Right hindlimb (tissue), 1 donor: ENCODE measurements at regions not wholly inside any gene's neighbourhood (a gene's known extent, or its start where the extent isn't known, plus 50 kb on each side); places are given as distances from the start of the nearest gene placed in this dataset.
"Not testable (repeated sequence)": the region's sequence is repeated elsewhere in the genome, so short reads cannot be mapped to it uniquely, and the experiment has no call there.

ENCODE experiments used
- DNase-seq: peaks from one replicate; pipeline ENCODE4 v3.0.0-alpha.2; 2018

DNA sequence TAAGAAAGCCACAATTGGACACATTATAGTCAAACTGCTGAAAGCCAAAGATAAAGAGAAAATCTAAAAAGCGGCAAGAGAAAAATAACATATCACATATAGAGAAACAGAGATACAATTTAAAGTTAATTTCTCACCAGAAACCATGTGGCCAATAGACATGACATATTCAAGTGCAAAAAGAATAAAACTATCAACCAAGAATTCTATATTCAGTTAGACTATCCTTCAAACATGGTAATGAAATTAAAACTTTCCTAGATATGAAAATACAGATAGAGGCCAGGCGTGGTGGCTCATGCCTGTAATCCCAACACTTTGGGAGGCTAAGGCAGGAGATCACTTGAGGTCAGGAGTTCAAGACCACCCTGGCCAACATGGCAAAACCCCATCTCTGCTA, 129.1 kb upstream of the RNF32 start:
- no peak for DNase-seq

DNA sequence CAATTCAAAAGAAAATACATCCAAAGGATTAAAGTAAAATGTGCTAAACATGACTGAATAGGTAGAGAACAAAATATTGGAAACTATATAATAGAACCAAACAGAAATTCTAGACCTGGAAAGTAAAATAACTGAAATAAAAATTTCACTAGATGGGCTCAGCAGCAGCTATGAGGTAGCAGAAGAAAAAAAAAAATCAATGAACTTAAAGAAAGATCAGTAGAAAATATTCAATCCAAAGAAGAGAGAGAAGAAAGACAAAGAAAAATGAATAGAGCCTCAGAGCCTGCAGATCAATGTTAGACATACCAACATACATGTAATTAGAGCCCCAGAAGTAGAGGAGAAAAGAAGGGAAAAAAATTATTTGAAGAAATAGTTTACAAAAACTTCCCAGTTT, 129.6 kb upstream of the RNF32 start:
- DNase-seq, result no peak

DNA sequence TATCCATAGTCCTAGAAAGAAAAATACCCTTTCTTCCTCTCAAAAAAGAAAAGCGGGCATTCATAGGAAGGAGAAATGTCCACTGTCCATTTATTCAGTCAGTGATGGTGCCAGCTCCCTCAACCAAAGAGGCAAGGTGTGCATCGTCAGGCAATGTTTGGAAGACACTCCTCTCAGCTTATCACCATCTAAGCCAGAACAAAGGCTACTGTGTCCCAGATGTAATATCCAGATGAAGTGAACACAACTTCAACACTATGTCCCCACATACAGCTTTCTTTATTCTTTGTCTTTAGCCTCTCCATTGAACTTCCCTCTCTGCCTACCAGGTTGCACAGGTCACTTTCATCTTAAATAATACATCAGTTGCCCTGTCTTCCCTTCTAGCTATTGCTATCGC, 131.4 kb upstream of the RNF32 start:
- DNase-seq, result no peak

DNA sequence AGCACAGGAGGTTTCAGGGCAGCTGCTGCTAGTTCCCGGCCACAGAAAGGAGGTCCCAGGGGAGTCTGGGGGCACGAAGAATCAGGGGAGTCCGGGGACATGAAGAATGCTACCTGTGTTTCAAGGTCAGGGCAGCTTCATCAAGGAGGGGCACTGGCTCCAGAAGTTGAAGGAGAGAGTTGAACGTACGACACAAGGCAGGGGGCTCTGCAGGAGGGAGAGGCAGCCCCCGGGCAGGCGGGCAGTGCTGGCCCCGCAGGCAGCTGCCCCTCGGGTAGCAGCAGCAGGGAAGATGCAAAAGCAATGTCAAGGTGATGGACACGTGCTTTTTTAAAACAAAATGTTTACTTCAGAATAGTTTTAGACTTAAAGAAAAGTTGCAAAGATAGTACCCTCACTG, 134.7 kb upstream of the RNF32 start:
- no peak for DNase-seq

DNA sequence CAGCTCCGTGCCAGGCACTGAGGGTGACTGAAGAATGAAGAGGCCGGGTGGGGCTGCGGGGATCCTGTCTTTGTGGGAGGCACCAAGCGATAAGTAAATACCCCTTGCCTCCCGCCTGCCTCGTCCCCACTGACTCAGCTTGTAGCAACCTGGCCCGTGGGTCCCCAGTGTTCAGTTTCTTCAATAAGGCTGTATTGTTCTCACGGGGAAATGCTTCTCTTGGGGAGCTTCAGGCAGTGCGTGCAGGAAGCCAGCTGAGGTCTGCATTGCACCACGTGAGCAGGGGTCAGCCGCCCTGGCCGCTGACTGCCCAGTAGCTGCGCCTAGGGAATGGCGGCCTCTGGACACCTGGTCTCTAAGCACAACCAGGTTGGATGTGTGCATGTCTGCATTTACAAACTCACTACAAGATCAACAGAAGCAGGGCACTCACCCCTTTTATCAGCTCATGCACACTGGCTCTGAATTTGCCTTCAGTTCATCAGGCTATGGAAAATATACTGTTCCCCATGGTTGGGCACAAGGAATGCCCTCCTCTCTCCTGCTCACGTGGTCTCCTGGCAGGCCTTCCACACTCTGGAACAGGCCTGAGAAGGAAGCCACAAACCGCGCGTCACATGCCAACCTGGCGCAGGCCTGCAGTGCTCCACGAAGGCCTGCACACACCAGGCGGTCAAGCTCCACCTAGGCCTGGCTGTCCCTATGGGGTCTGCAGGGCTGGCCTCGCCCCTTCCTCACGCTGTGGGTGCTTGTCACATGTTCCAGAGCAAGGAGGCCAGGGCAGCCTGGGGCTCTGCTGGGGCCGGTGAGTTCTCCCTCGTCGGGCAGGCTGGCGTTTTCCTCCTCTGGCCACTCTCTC, 135.7 kb upstream of the RNF32 start:
- DNase-seq, result no peak

DNA sequence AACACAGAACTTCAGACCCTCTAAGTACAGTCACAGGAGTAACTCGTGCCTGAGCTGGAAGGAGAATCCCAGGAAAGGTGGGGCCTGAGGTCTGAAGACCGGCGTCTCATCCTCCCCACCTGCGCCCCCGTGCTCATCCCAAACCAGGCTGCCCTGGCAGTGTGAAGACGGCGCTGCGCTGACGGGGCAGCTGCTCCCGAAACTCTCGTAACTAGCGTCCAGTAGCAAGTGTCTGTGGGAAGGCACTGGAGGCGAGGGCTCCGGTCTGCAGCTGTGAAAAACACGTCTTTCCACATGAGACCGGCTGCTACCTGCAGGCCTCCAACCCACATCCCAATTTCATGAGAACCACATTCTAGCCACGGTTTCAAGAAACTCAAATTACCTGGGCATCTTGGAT, 136.6 kb upstream of the RNF32 start:
- no peak for DNase-seq

GRCh38 chr7:156503196-156503595, 137.4 kb upstream of the RNF32 start:
- no peak for DNase-seq

DNA sequence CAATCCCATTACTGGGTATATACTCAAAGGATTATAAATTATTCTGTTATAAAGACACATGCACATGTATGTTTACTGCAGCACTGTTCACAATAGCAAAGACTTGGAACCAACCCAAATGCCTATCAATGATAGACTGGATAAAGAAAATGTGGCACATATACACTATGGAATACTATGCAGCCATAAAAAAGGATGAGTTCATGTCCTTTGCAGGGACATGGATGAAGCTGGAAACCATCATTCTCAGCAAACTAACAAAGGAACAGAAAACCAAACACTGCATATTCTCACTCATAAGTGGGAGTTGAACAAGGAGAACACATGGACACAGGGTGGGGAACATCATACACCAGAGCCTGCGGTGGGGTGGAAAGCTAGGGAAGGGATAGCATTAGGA, 138.8 kb upstream of the RNF32 start:
- not testable (repeated sequence) for DNase-seq

- DNase-seq, result no peak
Observed at GRCh38 chr7:156499247-156499881, 141.2 kb upstream of the RNF32 start.

DNA sequence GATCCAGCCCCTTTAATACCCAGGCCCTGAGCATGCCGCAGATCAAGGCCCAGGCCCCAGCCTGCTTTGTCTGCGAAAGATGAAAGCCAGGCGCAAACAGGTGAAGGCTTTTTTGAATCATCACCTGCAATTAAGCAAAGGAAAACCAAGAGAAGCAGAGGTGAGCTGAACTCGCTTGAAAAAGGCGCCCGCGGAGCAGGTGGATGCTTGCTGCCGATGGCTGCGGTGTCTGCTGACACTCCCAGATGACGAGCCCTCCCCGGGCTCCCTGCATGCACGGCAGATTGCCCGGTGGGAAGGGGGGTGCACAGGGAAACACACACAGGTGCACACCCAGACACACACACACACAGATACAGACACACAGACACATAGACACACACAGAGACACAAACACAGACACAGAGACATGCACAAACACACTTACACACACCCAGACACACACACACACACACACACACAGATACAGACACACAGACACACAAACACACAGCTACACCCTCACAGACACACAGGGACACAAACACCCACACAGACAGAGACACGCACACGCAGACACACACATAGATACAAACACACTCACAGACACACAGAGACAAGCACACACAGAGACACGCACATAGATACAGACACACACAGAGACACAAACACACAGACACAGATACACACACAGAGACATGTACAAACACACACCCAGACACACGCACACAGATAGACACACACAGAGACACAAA, 142.6 kb upstream of the RNF32 start:
- no peak for DNase-seq

GRCh38 chr7:156496865-156497264, 143.7 kb upstream of the RNF32 start:
- DNase-seq, result no peak

GRCh38 chr7:156496363-156496769, 144.2 kb upstream of the RNF32 start:
- DNase-seq, result no peak

GRCh38 chr7:156494960-156495359, 145.6 kb upstream of the RNF32 start:
- no peak for DNase-seq

- DNase-seq, result no peak
Observed at GRCh38 chr7:156493942-156494341, 146.6 kb upstream of the RNF32 start.

- DNase-seq, result no peak
Observed at GRCh38 chr7:156492170-156492569, 148.4 kb upstream of the RNF32 start.

- no peak for DNase-seq
Observed at GRCh38 chr7:156491435-156491834, 149.1 kb upstream of the RNF32 start.

DNA sequence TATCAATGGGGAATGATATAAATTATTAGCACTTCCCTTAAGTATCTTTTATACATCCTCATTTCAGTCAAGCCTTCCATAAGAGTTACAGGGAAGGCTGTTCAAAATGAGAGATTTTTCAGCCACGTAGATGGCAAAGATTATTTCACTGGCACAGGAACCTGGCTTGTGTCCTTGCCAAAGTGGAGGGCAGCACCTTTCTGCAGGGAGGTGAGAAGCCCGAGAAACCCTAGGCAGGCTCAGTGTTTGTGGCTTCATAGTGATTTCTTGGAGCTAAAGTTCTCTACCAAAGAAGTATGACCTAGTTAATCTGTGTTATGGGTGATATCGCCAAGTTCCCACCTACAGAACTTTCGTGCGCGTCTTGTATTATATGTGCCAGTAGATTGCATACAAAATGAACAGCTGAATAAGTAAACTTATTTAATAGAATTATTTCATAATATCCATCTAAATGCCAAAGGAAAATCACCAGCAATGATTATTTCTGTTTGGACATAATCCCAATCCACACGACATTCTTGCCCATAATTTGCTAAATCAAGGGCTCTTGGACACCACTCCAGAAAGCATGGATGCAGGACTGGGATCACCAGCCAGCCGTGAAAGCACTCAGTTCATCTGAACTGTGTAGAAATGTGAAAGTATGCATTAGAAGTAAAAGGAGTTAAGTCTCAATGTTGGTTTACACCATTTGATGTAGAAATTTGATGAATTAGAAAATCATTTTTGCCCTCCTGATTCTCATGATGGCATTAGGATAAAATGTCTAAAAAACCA, 150.4 kb upstream of the RNF32 start:
- DNase-seq, result no peak

- no peak for DNase-seq
Observed at GRCh38 chr7:156487811-156488533, 152.6 kb upstream of the RNF32 start.

DNA sequence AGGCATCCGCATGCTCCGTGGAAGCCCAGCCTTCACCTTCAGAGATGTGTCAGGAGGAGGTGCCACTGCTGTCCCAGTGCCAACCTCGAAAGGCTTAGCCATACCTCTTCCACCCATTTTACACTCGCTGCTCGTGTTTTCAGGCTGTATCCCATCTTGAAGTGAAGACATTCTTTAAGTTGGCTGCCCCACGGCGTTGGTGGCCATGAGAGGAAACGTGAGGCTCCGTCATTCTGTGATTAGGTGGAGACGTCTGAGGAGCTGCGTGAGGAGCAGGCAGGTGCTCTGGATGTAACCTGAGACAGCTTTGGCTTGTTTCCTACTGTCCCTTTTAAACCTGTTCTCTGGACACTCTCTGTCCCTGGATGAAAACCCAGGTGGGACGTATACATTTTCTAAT, 159.9 kb upstream of the RNF32 start:
- DNase-seq, result no peak

DNA sequence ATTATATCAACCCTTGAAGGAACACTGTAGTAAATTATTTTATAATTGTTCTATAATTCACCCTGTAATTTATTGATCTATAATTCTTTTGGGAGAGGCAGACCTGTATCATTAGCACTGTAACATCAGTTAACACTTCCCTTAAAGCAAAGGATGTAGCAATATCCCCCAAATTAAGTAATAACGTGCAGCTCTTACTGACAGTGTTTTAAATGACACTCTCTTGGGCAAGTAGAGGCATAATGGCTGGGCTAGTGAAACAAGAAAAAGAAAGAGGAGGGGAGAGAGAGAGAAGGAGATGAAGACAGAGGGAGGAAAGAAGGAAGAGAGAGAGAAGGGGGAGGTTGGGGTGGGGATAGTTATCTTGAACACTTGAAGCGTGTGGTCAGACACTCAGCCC, 161.0 kb upstream of the RNF32 start:
- DNase-seq, result no peak

- no peak for DNase-seq
Observed at GRCh38 chr7:156478486-156478885, 162.1 kb upstream of the RNF32 start.

DNA sequence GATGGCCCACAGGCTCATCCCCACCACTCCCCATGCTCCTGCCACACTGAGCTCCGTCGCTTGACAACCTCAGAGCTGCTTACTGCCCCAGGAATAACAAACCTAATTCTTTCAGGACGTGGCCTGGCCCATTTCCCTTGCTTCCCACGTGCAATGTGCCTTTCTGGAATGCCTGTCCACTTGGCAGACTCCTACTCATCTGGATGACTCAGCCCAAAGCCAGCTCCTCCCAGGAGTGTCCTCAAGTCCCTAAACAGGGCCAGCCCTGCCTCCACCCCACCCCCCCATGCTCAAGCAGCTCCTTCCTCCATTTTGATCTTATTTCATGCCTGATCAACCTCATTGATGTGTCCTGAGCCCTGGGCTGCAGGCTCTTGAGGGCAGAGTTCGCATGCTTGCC, 164.9 kb upstream of the RNF32 start:
- no peak for DNase-seq
